ENCODE measurements at regions not wholly inside any gene's neighbourhood (a gene's known extent, or its start where the extent isn't known, plus 50 kb on each side); places are given as distances from the start of the nearest gene placed in this dataset.

DNA sequence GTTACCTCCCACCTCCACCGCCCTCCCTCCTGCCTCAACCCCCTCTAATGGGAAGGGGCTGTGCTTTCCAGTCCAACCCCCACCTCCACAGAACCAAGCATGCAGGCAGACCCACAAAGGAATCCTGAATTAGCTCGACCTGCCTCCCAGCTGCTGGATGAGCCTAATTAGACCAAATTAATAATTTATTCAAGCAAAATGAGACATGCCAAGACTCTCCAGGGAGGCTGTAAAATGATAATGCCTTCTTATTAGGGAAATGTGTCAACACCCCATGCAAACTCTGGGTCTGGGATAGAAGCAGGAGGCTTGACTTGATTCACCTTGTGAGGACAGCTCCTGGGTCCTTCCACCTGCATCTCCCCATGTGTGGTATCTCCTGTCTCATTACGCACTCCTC, 59.4 kb upstream of the HMGXB4 start:
- Histone ChIP-seq H3K27me3 (ENCODE audit: control insufficient read depth, insufficient read depth, low read length, poor library complexity, severe bottlenecking) (no peaks in the 10 kb centered on the region), H3K27ac (ENCODE audit: low read depth, low read length) (no peak overlapping the region), H3K4me1 (ENCODE audit: control insufficient read depth, insufficient read depth, low read length) (no peaks in the 10 kb centered on the region), H3K4me3 (ENCODE audit: low read length) (no peak overlapping the region), H3K36me3 (ENCODE audit: control insufficient read depth, insufficient read depth, low read length) (no peaks in the 10 kb centered on the region), H3K9me3 (ENCODE audit: control insufficient read depth, low read length) (no peaks in the 10 kb centered on the region), H3K9ac (ENCODE audit: extremely low read depth, low read length, poor library complexity, severe bottlenecking) (no peak overlapping the region)
- Mint-ChIP-seq H3K36me3 (ENCODE audit: low read depth) (no peaks in the 10 kb centered on the region), H3K9me3 (no peaks in the 10 kb centered on the region), H3K27ac (no peak overlapping the region), H3K4me3 (no peak overlapping the region), H3K4me1 (no peaks in the 10 kb centered on the region), H3K27me3 (ENCODE audit: insufficient read depth) (no peaks in the 10 kb centered on the region)
- no peak for TF ChIP-seq CTCF (conservative IDR thresholded peaks at IDR 0.05)
- DNase-seq: no peak
- 33 to 75% methylated on average over 1 to 3 of the region's 3 CpGs for WGBS, 2 experiments (ENCODE audit: insufficient coverage in 1 of 2, insufficient read length in 1 of 2)

GRCh38 chr22:35198738-35199137, 58.6 kb upstream of the HMGXB4 start:
- Histone ChIP-seq H3K27me3 (ENCODE audit: control insufficient read depth, insufficient read depth, low read length, poor library complexity, severe bottlenecking) (no peaks in the 10 kb centered on the region), H3K36me3 (ENCODE audit: control insufficient read depth, insufficient read depth, low read length) (no peaks in the 10 kb centered on the region), H3K4me1 (ENCODE audit: control insufficient read depth, insufficient read depth, low read length) (no peaks in the 10 kb centered on the region), H3K9me3 (ENCODE audit: control insufficient read depth, low read length) (no peaks in the 10 kb centered on the region), H3K9ac (ENCODE audit: extremely low read depth, low read length, poor library complexity, severe bottlenecking) (no peak overlapping the region), H3K27ac (ENCODE audit: low read depth, low read length) (no peak overlapping the region), H3K4me3 (ENCODE audit: low read length) (no peak overlapping the region)
- no peaks in the 10 kb centered on the region for H3K9me3 Mint-ChIP-seq
- DNase-seq: no peak
- H3K36me3 Mint-ChIP-seq (ENCODE audit: low read depth): no peaks in the 10 kb centered on the region
- WGBS, 2 experiments (ENCODE audit: insufficient coverage in 1 of 2, insufficient read length in 1 of 2): 90 to 92% methylated on average over 4 of the region's 4 CpGs
- no peaks in the 10 kb centered on the region for H3K27me3 Mint-ChIP-seq (ENCODE audit: insufficient read depth)
- H3K4me1 Mint-ChIP-seq: no peaks in the 10 kb centered on the region
- no peak for TF ChIP-seq CTCF (conservative IDR thresholded peaks at IDR 0.05)
- H3K4me3 Mint-ChIP-seq: no peak overlapping the region
- H3K27ac Mint-ChIP-seq: no peak overlapping the region

- Mint-ChIP-seq H3K9me3 (no peaks in the 10 kb centered on the region), H3K27ac (no peak overlapping the region), H3K36me3 (ENCODE audit: low read depth) (no peaks in the 10 kb centered on the region), H3K27me3 (ENCODE audit: insufficient read depth) (no peaks in the 10 kb centered on the region), H3K4me3 (no peak overlapping the region), H3K4me1 (peaks cover 11% of the 10 kb centered on the region)
- DNase-seq: no peak
- H3K27ac ChIP-seq (ENCODE audit: low read depth, low read length): no peak overlapping the region
- no peaks in the 10 kb centered on the region for H3K36me3 ChIP-seq (ENCODE audit: control insufficient read depth, insufficient read depth, low read length)
- no peaks in the 10 kb centered on the region for H3K9me3 ChIP-seq (ENCODE audit: control insufficient read depth, low read length)
- H3K4me3 ChIP-seq (ENCODE audit: low read length): no peak overlapping the region
- H3K27me3 ChIP-seq (ENCODE audit: control insufficient read depth, insufficient read depth, low read length, poor library complexity, severe bottlenecking): no peaks in the 10 kb centered on the region
- no peak overlapping the region for H3K9ac ChIP-seq (ENCODE audit: extremely low read depth, low read length, poor library complexity, severe bottlenecking)
- peaks cover 9% of the 10 kb centered on the region for H3K4me1 ChIP-seq (ENCODE audit: control insufficient read depth, insufficient read depth, low read length)
- no peak for TF ChIP-seq CTCF (conservative IDR thresholded peaks at IDR 0.05)
These were observed 54.9 kb upstream of the HMGXB4 start for GRCh38 chr22:35202376-35202775.

Data from endodermal cell (in vitro differentiated cells).